ENCODE measurements at regions not wholly inside any gene's neighbourhood (a gene's known extent, or its start where the extent isn't known, plus 50 kb on each side); places are given as distances from the start of the nearest gene placed in this dataset.
A peak's percentile ranks its signal among the peaks of the same experiment; 100 is the strongest.

DNA sequence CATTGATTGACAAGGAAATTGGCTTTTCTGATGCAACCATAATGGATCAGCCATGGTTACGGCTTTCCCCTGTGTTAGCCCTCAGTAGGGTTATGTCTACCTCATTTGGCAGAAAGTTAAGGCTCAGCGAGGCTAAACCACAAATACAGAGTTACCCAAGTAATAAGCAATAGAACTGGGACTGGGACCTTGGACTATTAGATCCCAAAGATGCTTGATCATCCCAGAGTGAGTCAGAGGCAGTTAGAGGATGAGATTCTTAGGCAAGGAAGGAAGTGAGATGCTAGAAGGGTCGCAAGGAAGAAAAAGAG, 401.4 kb downstream of the TNS3 start:
- H4K20me1 ChIP-seq (replicated peaks; ENCODE audit: insufficient read depth): no peaks in the 10 kb centered on the region
- no peak overlapping the region for H3K27ac Mint-ChIP-seq
- ATAC-seq: no peak

More for the DNA sequence above, 401.4 kb downstream of the TNS3 start:
- Histone ChIP-seq H3K27me3 (ENCODE audit: insufficient read depth) (no peaks in the 10 kb centered on the region), H3K79me2 (replicated peaks; ENCODE audit: insufficient read depth) (no peaks in the 10 kb centered on the region), H3K27ac (ENCODE audit: low read depth) (no peak overlapping the region), H3K9me2 (ENCODE audit: insufficient read depth) (no peaks in the 10 kb centered on the region), H3K4me3 (no peak overlapping the region), H3K4me1 (ENCODE audit: insufficient read depth) (no peaks in the 10 kb centered on the region), H3F3A (replicated peaks; ENCODE audit: low read depth) (no peaks in the 10 kb centered on the region), H3K4me2 (no peak overlapping the region), H3K36me3 (ENCODE audit: insufficient read depth) (no peaks in the 10 kb centered on the region), H2AFZ (peak overlapping the region; percentile 3; the same call in 1 of the 2 replicates)
- Mint-ChIP-seq H3K4me3 (no peak overlapping the region), H3K4me1 (peaks cover 12% of the 10 kb centered on the region), H3K36me3 (ENCODE audit: low read depth) (peaks cover 16% of the 10 kb centered on the region), H3K9me3 (peaks cover 27% of the 10 kb centered on the region), H3K27me3 (ENCODE audit: insufficient read depth, low read depth, poor library complexity) (peaks cover 6% of the 10 kb centered on the region)
- no peak for DNase-seq (ENCODE audit: low spot score)
- no peak for TF ChIP-seq EZH2 (IDR thresholded peaks at IDR 0.05; ENCODE audit: low read depth, unreplicated experiment)
- no peak for TF ChIP-seq ZNF114 (CRISPR knock-in tag; IDR thresholded peaks at IDR 0.05)
- TF ChIP-seq CREB1 (CRISPR knock-in tag; IDR thresholded peaks at IDR 0.05; ENCODE audit: low read depth): no peak
- TF ChIP-seq STAT1 (IDR thresholded peaks at IDR 0.05; ENCODE audit: unreplicated experiment): no peak
- TF ChIP-seq JUNB (IDR thresholded peaks at IDR 0.05; ENCODE audit: unreplicated experiment): no peak
- TF ChIP-seq, protein P1, sequence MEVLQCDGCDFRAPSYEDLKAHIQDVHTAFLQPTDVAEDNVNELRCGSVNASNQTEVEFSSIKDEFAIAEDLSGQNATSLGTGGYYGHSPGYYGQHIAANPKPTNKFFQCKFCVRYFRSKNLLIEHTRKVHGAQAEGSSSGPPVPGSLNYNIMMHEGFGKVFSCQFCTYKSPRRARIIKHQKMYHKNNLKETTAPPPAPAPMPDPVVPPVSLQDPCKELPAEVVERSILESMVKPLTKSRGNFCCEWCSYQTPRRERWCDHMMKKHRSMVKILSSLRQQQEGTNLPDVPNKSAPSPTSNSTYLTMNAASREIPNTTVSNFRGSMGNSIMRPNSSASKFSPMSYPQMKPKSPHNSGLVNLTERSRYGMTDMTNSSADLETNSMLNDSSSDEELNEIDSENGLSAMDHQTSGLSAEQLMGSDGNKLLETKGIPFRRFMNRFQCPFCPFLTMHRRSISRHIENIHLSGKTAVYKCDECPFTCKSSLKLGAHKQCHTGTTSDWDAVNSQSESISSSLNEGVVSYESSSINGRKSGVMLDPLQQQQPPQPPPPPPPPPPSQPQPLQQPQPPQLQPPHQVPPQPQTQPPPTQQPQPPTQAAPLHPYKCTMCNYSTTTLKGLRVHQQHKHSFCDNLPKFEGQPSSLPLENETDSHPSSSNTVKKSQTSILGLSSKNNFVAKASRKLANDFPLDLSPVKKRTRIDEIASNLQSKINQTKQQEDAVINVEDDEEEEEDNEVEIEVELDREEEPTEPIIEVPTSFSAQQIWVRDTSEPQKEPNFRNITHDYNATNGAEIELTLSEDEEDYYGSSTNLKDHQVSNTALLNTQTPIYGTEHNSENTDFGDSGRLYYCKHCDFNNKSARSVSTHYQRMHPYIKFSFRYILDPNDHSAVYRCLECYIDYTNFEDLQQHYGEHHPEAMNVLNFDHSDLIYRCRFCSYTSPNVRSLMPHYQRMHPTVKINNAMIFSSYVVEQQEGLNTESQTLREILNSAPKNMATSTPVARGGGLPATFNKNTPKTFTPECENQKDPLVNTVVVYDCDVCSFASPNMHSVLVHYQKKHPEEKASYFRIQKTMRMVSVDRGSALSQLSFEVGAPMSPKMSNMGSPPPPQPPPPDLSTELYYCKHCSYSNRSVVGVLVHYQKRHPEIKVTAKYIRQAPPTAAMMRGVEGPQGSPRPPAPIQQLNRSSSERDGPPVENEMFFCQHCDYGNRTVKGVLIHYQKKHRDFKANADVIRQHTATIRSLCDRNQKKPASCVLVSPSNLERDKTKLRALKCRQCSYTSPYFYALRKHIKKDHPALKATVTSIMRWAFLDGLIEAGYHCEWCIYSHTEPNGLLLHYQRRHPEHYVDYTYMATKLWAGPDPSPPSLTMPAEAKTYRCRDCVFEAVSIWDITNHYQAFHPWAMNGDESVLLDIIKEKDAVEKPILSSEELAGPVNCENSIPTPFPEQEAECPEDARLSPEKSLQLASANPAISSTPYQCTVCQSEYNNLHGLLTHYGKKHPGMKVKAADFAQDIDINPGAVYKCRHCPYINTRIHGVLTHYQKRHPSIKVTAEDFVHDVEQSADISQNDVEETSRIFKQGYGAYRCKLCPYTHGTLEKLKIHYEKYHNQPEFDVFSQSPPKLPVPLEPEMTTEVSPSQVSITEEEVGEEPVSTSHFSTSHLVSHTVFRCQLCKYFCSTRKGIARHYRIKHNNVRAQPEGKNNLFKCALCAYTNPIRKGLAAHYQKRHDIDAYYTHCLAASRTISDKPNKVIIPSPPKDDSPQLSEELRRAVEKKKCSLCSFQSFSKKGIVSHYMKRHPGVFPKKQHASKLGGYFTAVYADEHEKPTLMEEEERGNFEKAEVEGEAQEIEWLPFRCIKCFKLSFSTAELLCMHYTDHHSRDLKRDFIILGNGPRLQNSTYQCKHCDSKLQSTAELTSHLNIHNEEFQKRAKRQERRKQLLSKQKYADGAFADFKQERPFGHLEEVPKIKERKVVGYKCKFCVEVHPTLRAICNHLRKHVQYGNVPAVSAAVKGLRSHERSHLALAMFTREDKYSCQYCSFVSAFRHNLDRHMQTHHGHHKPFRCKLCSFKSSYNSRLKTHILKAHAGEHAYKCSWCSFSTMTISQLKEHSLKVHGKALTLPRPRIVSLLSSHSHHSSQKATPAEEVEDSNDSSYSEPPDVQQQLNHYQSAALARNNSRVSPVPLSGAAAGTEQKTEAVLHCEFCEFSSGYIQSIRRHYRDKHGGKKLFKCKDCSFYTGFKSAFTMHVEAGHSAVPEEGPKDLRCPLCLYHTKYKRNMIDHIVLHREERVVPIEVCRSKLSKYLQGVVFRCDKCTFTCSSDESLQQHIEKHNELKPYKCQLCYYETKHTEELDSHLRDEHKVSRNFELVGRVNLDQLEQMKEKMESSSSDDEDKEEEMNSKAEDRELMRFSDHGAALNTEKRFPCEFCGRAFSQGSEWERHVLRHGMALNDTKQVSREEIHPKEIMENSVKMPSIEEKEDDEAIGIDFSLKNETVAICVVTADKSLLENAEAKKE (CRISPR knock-in tag; IDR thresholded peaks at IDR 0.05): no peak
- no peak for TF ChIP-seq ZNF331 (CRISPR knock-in tag; IDR thresholded peaks at IDR 0.05; ENCODE audit: low read depth)
- no peak for TF ChIP-seq POLR2AphosphoS5 (IDR thresholded peaks at IDR 0.05; ENCODE audit: low read depth)
- no peak for TF ChIP-seq EZH2phosphoT487 (IDR thresholded peaks at IDR 0.05; ENCODE audit: unreplicated experiment)
- TF ChIP-seq, protein P2, sequence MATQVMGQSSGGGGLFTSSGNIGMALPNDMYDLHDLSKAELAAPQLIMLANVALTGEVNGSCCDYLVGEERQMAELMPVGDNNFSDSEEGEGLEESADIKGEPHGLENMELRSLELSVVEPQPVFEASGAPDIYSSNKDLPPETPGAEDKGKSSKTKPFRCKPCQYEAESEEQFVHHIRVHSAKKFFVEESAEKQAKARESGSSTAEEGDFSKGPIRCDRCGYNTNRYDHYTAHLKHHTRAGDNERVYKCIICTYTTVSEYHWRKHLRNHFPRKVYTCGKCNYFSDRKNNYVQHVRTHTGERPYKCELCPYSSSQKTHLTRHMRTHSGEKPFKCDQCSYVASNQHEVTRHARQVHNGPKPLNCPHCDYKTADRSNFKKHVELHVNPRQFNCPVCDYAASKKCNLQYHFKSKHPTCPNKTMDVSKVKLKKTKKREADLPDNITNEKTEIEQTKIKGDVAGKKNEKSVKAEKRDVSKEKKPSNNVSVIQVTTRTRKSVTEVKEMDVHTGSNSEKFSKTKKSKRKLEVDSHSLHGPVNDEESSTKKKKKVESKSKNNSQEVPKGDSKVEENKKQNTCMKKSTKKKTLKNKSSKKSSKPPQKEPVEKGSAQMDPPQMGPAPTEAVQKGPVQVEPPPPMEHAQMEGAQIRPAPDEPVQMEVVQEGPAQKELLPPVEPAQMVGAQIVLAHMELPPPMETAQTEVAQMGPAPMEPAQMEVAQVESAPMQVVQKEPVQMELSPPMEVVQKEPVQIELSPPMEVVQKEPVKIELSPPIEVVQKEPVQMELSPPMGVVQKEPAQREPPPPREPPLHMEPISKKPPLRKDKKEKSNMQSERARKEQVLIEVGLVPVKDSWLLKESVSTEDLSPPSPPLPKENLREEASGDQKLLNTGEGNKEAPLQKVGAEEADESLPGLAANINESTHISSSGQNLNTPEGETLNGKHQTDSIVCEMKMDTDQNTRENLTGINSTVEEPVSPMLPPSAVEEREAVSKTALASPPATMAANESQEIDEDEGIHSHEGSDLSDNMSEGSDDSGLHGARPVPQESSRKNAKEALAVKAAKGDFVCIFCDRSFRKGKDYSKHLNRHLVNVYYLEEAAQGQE (IDR thresholded peaks at IDR 0.05; ENCODE audit: unreplicated experiment): no peak
- TF ChIP-seq, protein P3, sequence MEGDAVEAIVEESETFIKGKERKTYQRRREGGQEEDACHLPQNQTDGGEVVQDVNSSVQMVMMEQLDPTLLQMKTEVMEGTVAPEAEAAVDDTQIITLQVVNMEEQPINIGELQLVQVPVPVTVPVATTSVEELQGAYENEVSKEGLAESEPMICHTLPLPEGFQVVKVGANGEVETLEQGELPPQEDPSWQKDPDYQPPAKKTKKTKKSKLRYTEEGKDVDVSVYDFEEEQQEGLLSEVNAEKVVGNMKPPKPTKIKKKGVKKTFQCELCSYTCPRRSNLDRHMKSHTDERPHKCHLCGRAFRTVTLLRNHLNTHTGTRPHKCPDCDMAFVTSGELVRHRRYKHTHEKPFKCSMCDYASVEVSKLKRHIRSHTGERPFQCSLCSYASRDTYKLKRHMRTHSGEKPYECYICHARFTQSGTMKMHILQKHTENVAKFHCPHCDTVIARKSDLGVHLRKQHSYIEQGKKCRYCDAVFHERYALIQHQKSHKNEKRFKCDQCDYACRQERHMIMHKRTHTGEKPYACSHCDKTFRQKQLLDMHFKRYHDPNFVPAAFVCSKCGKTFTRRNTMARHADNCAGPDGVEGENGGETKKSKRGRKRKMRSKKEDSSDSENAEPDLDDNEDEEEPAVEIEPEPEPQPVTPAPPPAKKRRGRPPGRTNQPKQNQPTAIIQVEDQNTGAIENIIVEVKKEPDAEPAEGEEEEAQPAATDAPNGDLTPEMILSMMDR (conservative IDR thresholded peaks at IDR 0.05; ENCODE audit: low read depth in 2 of 2): no peak
- TF ChIP-seq, protein P4, sequence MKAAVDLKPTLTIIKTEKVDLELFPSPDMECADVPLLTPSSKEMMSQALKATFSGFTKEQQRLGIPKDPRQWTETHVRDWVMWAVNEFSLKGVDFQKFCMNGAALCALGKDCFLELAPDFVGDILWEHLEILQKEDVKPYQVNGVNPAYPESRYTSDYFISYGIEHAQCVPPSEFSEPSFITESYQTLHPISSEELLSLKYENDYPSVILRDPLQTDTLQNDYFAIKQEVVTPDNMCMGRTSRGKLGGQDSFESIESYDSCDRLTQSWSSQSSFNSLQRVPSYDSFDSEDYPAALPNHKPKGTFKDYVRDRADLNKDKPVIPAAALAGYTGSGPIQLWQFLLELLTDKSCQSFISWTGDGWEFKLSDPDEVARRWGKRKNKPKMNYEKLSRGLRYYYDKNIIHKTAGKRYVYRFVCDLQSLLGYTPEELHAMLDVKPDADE (IDR thresholded peaks at IDR 0.05): no peak
- no peak for TF ChIP-seq NANOG (IDR thresholded peaks at IDR 0.05; ENCODE audit: borderline replicate concordance)
